GM18499 (cell line): ENCODE measurements at regions not wholly inside any gene's neighbourhood (a gene's known extent, or its start where the extent isn't known, plus 50 kb on each side); places are given as distances from the start of the nearest gene placed in this dataset.
"Not testable (repeated sequence)": the region's sequence is repeated elsewhere in the genome, so short reads cannot be mapped to it uniquely, and the experiment has no call there.

ENCODE experiments used
- ATAC-seq: cut with Tn5 transposase; IDR thresholded peaks from one replicate; pipeline ENCODE4 v1.9.1; 2021; ENCODE audit warnings: moderate number of reproducible peaks; ENCODE audit not compliant: insufficient read depth, unreplicated experiment

DNA sequence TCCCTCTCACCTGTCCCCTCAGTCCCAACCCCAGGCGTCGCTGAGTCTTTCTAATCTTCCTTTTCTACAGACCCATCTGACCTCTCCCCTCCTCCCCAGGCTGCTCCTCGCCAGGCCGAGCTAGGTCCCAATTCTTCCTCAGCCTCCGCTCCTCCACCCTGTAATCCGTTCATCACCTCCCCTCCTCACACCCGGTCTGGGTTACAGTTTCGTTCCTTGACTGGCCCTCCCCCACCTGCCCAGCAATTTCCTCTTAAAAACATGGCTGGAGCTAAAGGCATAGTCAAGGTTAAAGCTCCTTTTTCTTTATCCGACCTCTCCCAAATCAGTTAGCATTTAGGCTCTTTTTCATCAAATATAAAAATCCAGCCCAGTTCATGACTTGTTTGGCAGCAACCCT is 262.0 kb downstream of the SMARCA2 start:
- not testable (repeated sequence) for ATAC-seq

DNA sequence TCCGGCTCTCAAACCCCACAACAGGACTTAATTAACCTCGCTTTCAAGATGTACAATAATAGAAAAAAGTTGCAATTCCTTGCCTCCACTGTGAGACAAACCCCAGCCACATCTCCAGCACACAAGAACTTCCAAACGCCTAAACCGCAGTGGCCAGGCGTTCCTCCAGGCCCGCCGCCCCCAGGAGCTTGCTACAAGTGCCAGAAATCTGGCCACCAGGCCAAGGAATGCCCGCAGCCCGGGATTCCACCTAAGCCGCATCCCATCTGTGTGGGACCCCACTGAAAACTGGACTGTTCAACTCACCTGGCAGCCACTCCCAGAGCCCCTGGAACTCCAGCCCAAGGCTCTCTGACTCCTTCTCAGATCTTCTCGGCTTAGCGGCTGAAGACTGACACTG is 262.5 kb downstream of the SMARCA2 start:
- ATAC-seq: not testable (repeated sequence)

- not testable (repeated sequence) for ATAC-seq
Measured at GRCh38 chr9:2279138-2279537, 264.0 kb downstream of the SMARCA2 start.

DNA sequence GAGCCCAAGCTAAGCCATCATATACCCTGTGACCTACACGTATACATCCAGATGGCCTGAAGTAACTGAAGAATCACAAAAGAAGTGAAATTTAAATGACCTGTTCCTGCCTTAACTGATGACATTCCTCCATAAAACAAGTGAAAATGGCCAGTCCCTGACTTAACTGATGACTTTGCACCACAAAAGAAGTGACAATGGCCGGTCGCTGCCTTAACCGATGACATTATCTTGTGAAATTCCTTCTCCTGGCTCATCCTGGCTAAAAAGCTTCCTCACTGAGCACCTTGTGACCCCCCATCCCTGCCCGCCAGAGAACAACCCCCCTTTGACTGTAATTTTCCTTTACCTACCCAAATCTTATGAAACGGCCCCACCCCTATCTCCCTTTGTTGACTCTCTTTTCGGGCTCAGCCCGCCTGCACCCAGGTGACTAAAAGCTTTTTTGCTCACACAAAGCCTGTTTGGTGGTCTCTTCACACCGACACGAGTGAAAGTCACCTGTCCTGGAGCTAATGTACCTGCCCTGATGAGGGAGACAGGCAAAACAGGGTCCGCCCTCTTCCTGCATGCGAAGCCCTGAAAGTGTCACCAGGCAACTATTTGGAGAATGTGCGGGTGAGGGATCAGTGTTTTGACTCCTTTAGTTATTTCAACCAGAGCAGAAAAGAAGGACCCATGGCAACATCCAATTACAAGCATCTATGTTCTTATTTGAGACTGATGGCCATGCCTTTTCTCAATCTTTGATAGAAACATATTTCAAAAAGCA is 266.1 kb downstream of the SMARCA2 start:
- ATAC-seq: no peak

GRCh38 chr9:2281803-2282185 is 266.6 kb downstream of the SMARCA2 start:
- no peak for ATAC-seq

DNA sequence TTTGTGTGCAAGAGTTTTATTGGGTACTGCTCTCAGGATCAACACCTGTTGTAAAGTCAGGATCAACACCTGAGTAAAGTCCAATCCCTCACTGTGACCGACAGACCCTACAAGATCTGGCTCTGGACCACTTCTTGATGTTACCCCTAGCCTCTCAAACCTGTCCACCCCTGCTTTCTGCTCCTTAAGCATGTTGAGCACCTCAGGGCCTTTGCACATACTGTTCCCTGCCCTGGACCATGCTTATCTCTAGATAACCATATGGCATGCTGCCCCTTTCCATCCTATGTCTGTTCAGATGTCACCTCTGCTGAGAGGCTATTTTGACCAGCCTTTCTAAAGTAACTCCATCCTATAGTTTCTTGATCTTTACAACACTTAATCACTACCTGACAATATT is 269.6 kb downstream of the SMARCA2 start:
- no peak for ATAC-seq

- ATAC-seq: no peak
Measured at GRCh38 chr9:2285416-2286332, 270.5 kb downstream of the SMARCA2 start.

GRCh38 chr9:2286333-2286705 is 271.2 kb downstream of the SMARCA2 start:
- no peak for ATAC-seq

GRCh38 chr9:2286825-2287455 is 271.8 kb downstream of the SMARCA2 start:
- ATAC-seq: no peak

- ATAC-seq: no peak
Measured at GRCh38 chr9:2288309-2288708, 273.2 kb downstream of the SMARCA2 start.

DNA sequence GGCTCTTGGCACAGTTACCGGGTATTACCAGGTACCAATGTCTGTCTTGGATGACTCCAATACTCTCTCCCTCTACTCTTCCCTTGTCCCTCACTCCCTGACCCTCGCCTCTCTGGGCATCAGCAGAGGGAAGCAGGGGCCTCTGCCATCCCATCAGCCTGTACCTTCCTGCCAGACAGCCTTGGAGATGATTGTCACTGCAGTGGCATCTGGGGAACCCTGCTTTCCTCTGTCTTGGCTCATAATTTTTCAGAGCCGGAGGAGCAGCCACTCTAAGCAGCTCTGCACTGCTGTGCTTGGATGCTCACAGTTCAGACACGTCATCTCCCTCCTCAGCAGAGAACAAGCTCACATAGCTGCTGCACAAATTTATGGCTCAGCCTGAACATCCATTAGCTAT is 274.1 kb downstream of the SMARCA2 start:
- no peak for ATAC-seq

DNA sequence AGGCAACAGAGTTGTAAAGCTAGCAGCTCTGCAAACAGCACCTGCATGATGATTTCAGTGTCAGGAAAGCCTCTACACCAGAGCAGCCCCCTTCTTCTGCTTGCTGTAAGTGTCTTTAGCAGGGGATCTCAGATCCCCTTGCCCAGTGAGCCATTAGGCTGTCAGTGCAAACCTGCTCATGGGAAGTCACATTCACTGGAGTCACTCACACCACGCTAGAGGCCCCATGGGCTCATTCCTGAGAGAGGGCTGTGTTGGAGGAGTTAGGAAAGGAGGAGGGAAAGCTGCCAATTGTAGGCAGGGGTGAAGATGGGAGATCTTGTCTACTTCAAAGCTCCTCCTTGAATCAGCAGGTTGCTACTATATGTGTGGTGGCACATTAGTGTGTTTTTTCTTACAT is 275.2 kb downstream of the SMARCA2 start:
- ATAC-seq: no peak

GRCh38 chr9:2291980-2292704 is 277.0 kb downstream of the SMARCA2 start:
- ATAC-seq: no peak

DNA sequence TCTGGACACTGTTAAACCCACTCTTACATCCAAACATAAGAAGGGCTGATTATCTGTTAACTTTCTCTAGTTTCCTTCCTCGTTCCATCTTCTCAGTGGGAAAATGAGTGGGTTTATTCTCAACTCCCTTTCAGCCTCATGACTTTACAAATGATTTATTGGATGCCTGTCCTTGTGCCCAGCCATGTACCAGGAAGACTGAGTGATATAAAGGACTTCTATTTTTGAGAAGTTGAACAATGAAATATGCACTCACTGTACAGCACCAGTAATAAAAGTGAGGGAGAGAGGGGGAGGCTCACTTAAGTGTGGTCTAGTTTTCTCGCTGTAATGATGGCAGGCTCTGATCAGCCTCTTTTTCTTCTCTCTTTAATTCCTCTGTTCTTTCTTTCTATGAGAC is 277.6 kb downstream of the SMARCA2 start:
- ATAC-seq: no peak

DNA sequence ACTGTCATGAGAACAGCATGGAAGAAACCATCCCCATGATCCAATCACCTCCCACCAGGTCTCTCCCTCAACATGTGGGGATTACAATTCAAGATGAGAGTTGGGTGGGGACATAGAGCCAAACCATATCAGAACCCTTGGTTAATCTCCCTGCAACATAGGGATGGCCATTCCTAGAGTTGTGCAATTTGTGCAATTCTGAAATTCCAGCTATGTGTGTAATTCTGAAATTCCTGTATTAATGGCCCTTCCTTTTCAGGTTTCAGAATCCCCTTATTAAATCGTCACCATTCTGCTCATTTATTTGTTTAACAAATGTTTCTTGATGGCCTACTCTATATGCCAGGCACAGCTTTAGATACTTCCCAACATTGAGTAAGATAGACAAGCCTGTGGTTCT is 282.6 kb downstream of the SMARCA2 start:
- no peak for ATAC-seq

GRCh38 chr9:2298217-2298616 is 283.1 kb downstream of the SMARCA2 start:
- no peak for ATAC-seq

GRCh38 chr9:2299156-2299842 is 284.2 kb downstream of the SMARCA2 start:
- no peak for ATAC-seq

- ATAC-seq: no peak
Measured at GRCh38 chr9:2299843-2300205, 284.7 kb downstream of the SMARCA2 start.

- no peak for ATAC-seq
Measured at GRCh38 chr9:2300325-2300724, 285.2 kb downstream of the SMARCA2 start.

DNA sequence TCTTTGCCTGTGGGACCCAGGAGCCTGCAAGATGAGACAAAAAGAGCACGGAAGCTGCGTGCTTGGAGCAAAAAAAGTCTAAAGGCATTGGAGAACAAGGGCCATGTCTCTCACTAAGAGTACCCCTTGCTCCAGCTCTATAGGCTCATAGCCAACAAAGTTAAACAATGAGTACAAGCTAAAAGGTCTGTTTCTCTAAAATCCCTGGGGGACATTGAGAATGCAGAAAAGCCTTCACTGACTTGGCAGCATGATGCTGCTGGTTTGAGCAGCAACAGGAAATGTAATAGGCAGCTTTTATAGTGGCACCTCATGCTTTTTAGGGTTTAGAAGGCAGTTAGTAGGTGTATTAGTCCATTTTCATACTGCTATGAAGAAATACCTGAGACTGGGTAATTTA is 287.5 kb downstream of the SMARCA2 start:
- ATAC-seq: no peak
